H1 (cell line): ENCODE measurements at regions not wholly inside any gene's neighbourhood (a gene's known extent, or its start where the extent isn't known, plus 50 kb on each side); places are given as distances from the start of the nearest gene placed in this dataset.

Source experiments
- CTCF ChIA-PET: fragments of 300-600 bp; sonication (Branson Sonifier 250); formaldehyde crosslinking; loops from one replicate; lab custom pipeline; 2021; ENCODE audit not compliant: partially characterized antibody; lab: Charles Lee
- POLR2A ChIA-PET: fragments of 300-600 bp; sonication (Branson Sonifier 250); formaldehyde crosslinking; loops from one replicate; lab custom pipeline; 2021; ENCODE audit warnings: inconsistent platforms; ENCODE audit not compliant: partially characterized antibody; lab: Charles Lee
- DNase-seq, 2 experiments: peaks; one replicate each; pipeline versions ENCODE4 v3.0.0 to v3.0.0-alpha.2; 2010 to 2022; ENCODE audit warnings: low spot score in 2 of 2, low read depth in 1 of 2, mixed read lengths in 1 of 2
- FAIRE-seq: peaks from 2 replicates; lab custom pipeline; 2011; peaks lifted over from hg19 to GRCh38; lab: Jason Lieb, UNC
- H2AFZ ChIP-seq: 2 replicates; pipeline ENCODE4 v1.8.1; 2012; ENCODE audit warnings: low read length, inconsistent platforms
- H2AK5ac ChIP-seq: 2 replicates; pipeline ENCODE4 v1.6.1; 2013; ENCODE audit warnings: low read depth, low read length
- H2BK120ac ChIP-seq: replicated peaks from 2 replicates; pipeline ENCODE3; 2013; ENCODE audit warnings: low read depth, low read length, inconsistent platforms
- H2BK12ac ChIP-seq: 2 replicates; pipeline ENCODE4 v1.6.1; 2013; ENCODE audit warnings: low read depth, low read length
- H2BK15ac ChIP-seq: 2 replicates; pipeline ENCODE4 v1.6.1; 2013; ENCODE audit warnings: low read length
- H2BK20ac ChIP-seq: 2 replicates; pipeline ENCODE4 v1.6.1; 2013; ENCODE audit warnings: low read length
- H2BK5ac ChIP-seq: 2 replicates; pipeline ENCODE4 v1.6.1; 2013; ENCODE audit warnings: low read depth, low read length
- H3K14ac ChIP-seq: 2 replicates; pipeline ENCODE4 v1.6.1; 2013; ENCODE audit warnings: inconsistent platforms; ENCODE audit not compliant: insufficient read length
- H3K18ac ChIP-seq: 2 replicates; pipeline ENCODE4 v1.6.1; 2013; ENCODE audit warnings: low read length; ENCODE audit errors: extremely low read depth
- H3K23ac ChIP-seq: 2 replicates; pipeline ENCODE4 v1.6.1; 2013; ENCODE audit warnings: inconsistent platforms; ENCODE audit not compliant: insufficient read length
- H3K23me2 ChIP-seq: 2 replicates; pipeline ENCODE4 v1.6.1; 2013; ENCODE audit warnings: low read depth, low read length
- H3K27ac ChIP-seq: 2 replicates; pipeline ENCODE4 v1.6.1; 2011; ENCODE audit warnings: low read depth, low read length, inconsistent platforms
- H3K27me3 ChIP-seq, 4 experiments: replicated peaks in 1 of 4; 1 replicate in 1 of 4; 2 replicates in 3 of 4; pipeline versions ENCODE4 v1.6.1 to v1.8.1; 2011 to 2013; ENCODE audit warnings: low read length in 3 of 4, mild to moderate bottlenecking in 3 of 4, inconsistent platforms in 2 of 4, mixed read lengths in 2 of 4, moderate library complexity in 1 of 4; ENCODE audit not compliant: control insufficient read depth in 3 of 4, insufficient read depth in 3 of 4; ENCODE audit errors: extremely low read depth in 1 of 4
- H3K36me3 ChIP-seq, 4 experiments: 2 replicates each; pipeline versions ENCODE4 v1.6.1 to v1.8.1; 2011 to 2013; ENCODE audit warnings: mild to moderate bottlenecking in 4 of 4, low read length in 3 of 4, moderate library complexity in 2 of 4, control low read depth in 1 of 4, inconsistent platforms in 1 of 4; ENCODE audit not compliant: insufficient read depth in 4 of 4, control insufficient read depth in 2 of 4
- H3K4ac ChIP-seq: replicated peaks from 2 replicates; pipeline ENCODE3; 2013; ENCODE audit warnings: low read length, low read depth, mixed read lengths, inconsistent platforms; ENCODE audit not compliant: insufficient read length
- H3K4me1 ChIP-seq, 4 experiments: replicated peaks in 1 of 4; 1 replicate in 1 of 4; 2 replicates in 3 of 4; pipeline versions ENCODE4 v1.6.1 to v1.8.1; 2011 to 2013; ENCODE audit warnings: low read length in 3 of 4, inconsistent platforms in 2 of 4, mixed read lengths in 1 of 4; ENCODE audit not compliant: insufficient read depth in 4 of 4, control insufficient read depth in 3 of 4
- H3K4me2 ChIP-seq, 2 experiments: 2 replicates each; pipeline versions ENCODE4 v1.6.1 to v1.8.1; 2011 to 2013; ENCODE audit warnings: low read depth in 2 of 2, low read length in 2 of 2, control low read depth in 1 of 2, inconsistent platforms in 1 of 2, mild to moderate bottlenecking in 1 of 2; ENCODE audit not compliant: insufficient read depth in 1 of 2
- H3K4me3 ChIP-seq, 4 experiments: fragments of 200-600, 300-600 bp in 1 of 4; sonication (generic), shearing (Covaris generic), sonication (Bioruptor Twin) in 1 of 4; 2 replicates each; pipeline versions ENCODE4 v1.5.1 to v1.8.1; 2011 to 2016; ENCODE audit warnings: low read length in 4 of 4, low read depth in 3 of 4, control low read depth in 2 of 4, inconsistent platforms in 2 of 4, mild to moderate bottlenecking in 2 of 4, mixed read lengths in 1 of 4, moderate library complexity in 1 of 4; ENCODE audit not compliant: insufficient read depth in 2 of 4; ENCODE audit errors: extremely low read depth in 1 of 4
- H3K56ac ChIP-seq: replicated peaks from 2 replicates; pipeline ENCODE3; 2013; ENCODE audit warnings: low read depth, mild to moderate bottlenecking, mixed read lengths, low read length, inconsistent platforms; ENCODE audit not compliant: insufficient read length
- H3K79me1 ChIP-seq: 2 replicates; pipeline ENCODE4 v1.6.1; 2013; ENCODE audit warnings: low read depth, low read length, control low read depth
- H3K79me2 ChIP-seq, 2 experiments: 2 replicates each; pipeline versions ENCODE4 v1.6.1 to v1.8.1; 2012 to 2013; ENCODE audit warnings: low read length in 2 of 2, mild to moderate bottlenecking in 2 of 2, inconsistent platforms in 1 of 2; ENCODE audit not compliant: insufficient read depth in 2 of 2, control insufficient read depth in 1 of 2
- H3K9ac ChIP-seq, 4 experiments: replicated peaks in 1 of 4; 1 replicate in 1 of 4; 2 replicates in 3 of 4; pipeline versions ENCODE4 v1.6.1 to v1.8.1; 2011 to 2013; ENCODE audit warnings: low read depth in 3 of 4, low read length in 3 of 4, control low read depth in 2 of 4, mild to moderate bottlenecking in 2 of 4, moderate library complexity in 2 of 4, inconsistent platforms in 1 of 4; ENCODE audit errors: extremely low read depth in 1 of 4
- H3K9me3 ChIP-seq, 2 experiments: 2 replicates each; pipeline versions ENCODE4 v1.6.1 to v1.8.1; 2012 to 2013; ENCODE audit warnings: mild to moderate bottlenecking in 2 of 2, moderate library complexity in 2 of 2, control low read depth in 1 of 2, inconsistent platforms in 1 of 2, low read depth in 1 of 2, low read length in 1 of 2, mixed read lengths in 1 of 2; ENCODE audit not compliant: insufficient read depth in 2 of 2
- H4K20me1 ChIP-seq, 2 experiments: replicated peaks in 1 of 2; 2 replicates each; pipeline versions ENCODE3 to v1.8.1; 2011 to 2013; ENCODE audit warnings: inconsistent platforms in 2 of 2, low read length in 2 of 2, mild to moderate bottlenecking in 1 of 2; ENCODE audit not compliant: insufficient read depth in 2 of 2, control insufficient read depth in 1 of 2
- H4K5ac ChIP-seq: 2 replicates; pipeline ENCODE4 v1.6.1; 2013; ENCODE audit warnings: low read length, low read depth, mixed read lengths, inconsistent platforms; ENCODE audit not compliant: insufficient read length
- H4K8ac ChIP-seq: 2 replicates; pipeline ENCODE4 v1.8.0; 2013; ENCODE audit warnings: mild to moderate bottlenecking, moderate library complexity, low read length, inconsistent platforms; ENCODE audit not compliant: insufficient read depth; ENCODE audit errors: extremely low read depth
- H4K91ac ChIP-seq: replicated peaks from 2 replicates; pipeline ENCODE3; 2013; ENCODE audit warnings: low read length, mixed read lengths, inconsistent platforms; ENCODE audit not compliant: insufficient read length
- CEBPB ChIP-seq: IDR thresholded peaks from 2 replicates; pipeline ENCODE4 v1.6.1; 2012; ENCODE audit warnings: low read depth, low read length
- GABPA ChIP-seq: IDR thresholded peaks from 2 replicates; pipeline ENCODE4 v1.6.1; 2011; ENCODE audit warnings: mild to moderate bottlenecking, low read length, moderate library complexity, borderline replicate concordance; ENCODE audit not compliant: insufficient read depth
- JUN ChIP-seq: IDR thresholded peaks from 2 replicates; pipeline ENCODE4 v1.6.1; 2011; ENCODE audit warnings: low read depth, mild to moderate bottlenecking, improper control_type of control experiment, low read length
- SP4 ChIP-seq: IDR thresholded peaks from 2 replicates; pipeline ENCODE4 v1.6.1; 2012; ENCODE audit warnings: low read length, inconsistent platforms
- SUZ12 ChIP-seq: fragments of 200-600 bp; sonication (generic); IDR thresholded peaks from 2 replicates; pipeline ENCODE4 v1.6.1; 2012; ENCODE audit warnings: mild to moderate bottlenecking, inconsistent platforms, low read length, moderate library complexity, mixed read lengths
- TCF12 ChIP-seq: IDR thresholded peaks from 2 replicates; pipeline ENCODE4 v1.6.1; 2011; ENCODE audit warnings: low read depth, mild to moderate bottlenecking, low read length
- WGBS, 2 experiments: shearing (Covaris generic) in 1 of 2; methylation state at CpG; one replicate each; pipeline versions ENCODE4 v1.1.6 to v1.1.7; 2013 to 2015; ENCODE audit warnings: low lambda C conversion rate in 2 of 2, mixed read lengths in 2 of 2, inconsistent platforms in 1 of 2, low coverage in 1 of 2, missing lambda C conversion rate in 1 of 2; ENCODE audit not compliant: insufficient replicate concordance in 2 of 2, insufficient coverage in 1 of 2, insufficient read length in 1 of 2; ENCODE audit errors: extremely low coverage in 1 of 2, missing lambda C conversion rate in 1 of 2; 5-methylcytosine and 5-hydroxymethylcytosine counted together

DNA sequence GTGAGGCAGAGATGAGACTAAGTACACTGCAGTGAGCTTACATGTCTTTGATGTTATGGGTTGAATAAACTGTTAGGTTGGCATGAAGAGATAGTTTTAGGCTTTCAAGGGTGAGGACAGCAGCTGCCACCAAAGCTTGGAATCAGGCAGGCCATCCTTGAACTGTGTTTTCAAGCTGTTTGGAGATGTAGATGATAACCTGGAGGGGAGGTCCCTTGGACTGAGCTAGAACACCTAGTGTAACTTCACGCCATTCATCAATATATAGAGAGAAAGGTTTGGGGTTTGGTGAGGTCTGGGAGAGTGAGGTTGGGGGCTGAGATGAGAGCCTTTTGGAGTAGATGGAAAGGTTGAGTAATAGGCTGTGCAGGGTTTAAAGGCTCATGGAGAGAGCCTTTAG, 2447.0 kb downstream of the TP53TG3F start:
- Histone ChIP-seq H3K27ac (no peak overlapping the region), H3K4me3 (no peak overlapping the region), H4K20me1 (no peaks in the 10 kb centered on the region), H2AK5ac (no peak overlapping the region), H3K18ac (no peak overlapping the region), H4K5ac (no peak overlapping the region), H3K56ac (no peak overlapping the region), H3K9ac (no peak overlapping the region), H3K79me2 (no peaks in the 10 kb centered on the region), H3K4ac (no peak overlapping the region), H3K4me1 (no peaks in the 10 kb centered on the region), H2BK120ac (no peak overlapping the region), H3K4me2 (no peak overlapping the region), H4K8ac (no peak overlapping the region), H3K79me1 (no peaks in the 10 kb centered on the region), H3K23ac (no peak overlapping the region), H3K14ac (no peak overlapping the region), H4K91ac (no peak overlapping the region), H2BK5ac (no peak overlapping the region), H2AFZ (no peak overlapping the region), H3K27me3 (no peaks in the 10 kb centered on the region), H2BK20ac (no peak overlapping the region), H3K9me3 (peaks cover 69 to 91% of the 10 kb centered on the region in 2 experiments), H2BK12ac (no peak overlapping the region), H3K23me2 (peaks cover 1% of the 10 kb centered on the region; the same call in 1 of the 2 replicates), H2BK15ac (no peak overlapping the region), H3K36me3 (no peaks in the 10 kb centered on the region; a peak in 1 of 8 replicates)
- 92% methylated on average over 1 of the region's 1 CpG; no CpG with 5 or more reads in 1 of the 2 experiments for WGBS, 2 experiments
- no peak for FAIRE-seq
- POLR2A ChIA-PET = no interaction called here
- DNase-seq = no peak
- CTCF ChIA-PET = no interaction called here
- TF ChIP-seq JUN = no peak
- no peak for TF ChIP-seq GABPA
- TF ChIP-seq TCF12 = no peak
- no peak for TF ChIP-seq CEBPB
- no peak for TF ChIP-seq SP4
- no peak for TF ChIP-seq SUZ12
